ENCODE measurements at regions not wholly inside any gene's neighbourhood (a gene's known extent, or its start where the extent isn't known, plus 50 kb on each side); places are given as distances from the start of the nearest gene placed in this dataset.
A peak's percentile ranks its signal among the peaks of the same experiment; 100 is the strongest.

GRCh38 chr6:133741375-133741861 lies 147.5 kb upstream of the TCF21 start (continued):
- TF ChIP-seq ZBTB10 (tag by site-specific recombination; IDR thresholded peaks at IDR 0.05) (no peak), ZNF248 (tag by site-specific recombination; IDR thresholded peaks at IDR 0.05) (no peak), MZF1 (tag by site-specific recombination; IDR thresholded peaks at IDR 0.05; ENCODE audit: borderline replicate concordance) (peak; percentile 82), ZNF391 (tag by site-specific recombination; IDR thresholded peaks at IDR 0.05; ENCODE audit: borderline replicate concordance, low read depth) (no peak), ZBTB17 (tag by site-specific recombination; IDR thresholded peaks at IDR 0.05) (0 out of 2 replicates have a peak, but pooled peaks have one; percentile 29), AEBP2 (tag by site-specific recombination; IDR thresholded peaks at IDR 0.05; ENCODE audit: borderline replicate concordance) (no peak), EGR2 (tag by site-specific recombination; IDR thresholded peaks at IDR 0.05; ENCODE audit: low read depth) (peak; percentile 51; the same call in 1 of the 2 replicates), ZBTB44 (tag by site-specific recombination; IDR thresholded peaks at IDR 0.05) (peak; percentile 73; the same call in 1 of the 2 replicates), ZNF571 (tag by site-specific recombination; IDR thresholded peaks at IDR 0.05) (no peak), BCL6B (tag by site-specific recombination; IDR thresholded peaks at IDR 0.05) (no peak), PATZ1 (tag by site-specific recombination; IDR thresholded peaks at IDR 0.05) (peak; percentile 51; the same call in 1 of the 2 replicates), WT1 (tag by site-specific recombination; IDR thresholded peaks at IDR 0.05) (peak; percentile 99), ZSCAN18 (tag by site-specific recombination; IDR thresholded peaks at IDR 0.05) (no peak), HIC1 (tag by site-specific recombination; IDR thresholded peaks at IDR 0.05) (peak; percentile 63), ZBTB6 (tag by site-specific recombination; IDR thresholded peaks at IDR 0.05) (no peak), ZNF266 (tag by site-specific recombination; IDR thresholded peaks at IDR 0.05; ENCODE audit: low read depth) (no peak), KLF8 (tag by site-specific recombination; IDR thresholded peaks at IDR 0.05) (no peak), IKZF3 (tag by site-specific recombination; IDR thresholded peaks at IDR 0.05) (0 out of 2 replicates have a peak, but pooled peaks have one; percentile 50), ZNF548 (tag by site-specific recombination; IDR thresholded peaks at IDR 0.05) (0 out of 2 replicates have a peak, but pooled peaks have one; percentile 51), ZNF558 (tag by site-specific recombination; IDR thresholded peaks at IDR 0.05) (no peak), TRIM28 (IDR thresholded peaks at IDR 0.05; ENCODE audit: borderline replicate concordance, low read length) (peak; percentile 95), ZNF23 (tag by site-specific recombination; IDR thresholded peaks at IDR 0.05; ENCODE audit: borderline replicate concordance) (no peak), TCF7L2 (IDR thresholded peaks at IDR 0.05; ENCODE audit: borderline replicate concordance, low read depth, low read length) (peak; percentile 79; the same call in 1 of the 2 replicates), ZNF157 (tag by site-specific recombination; IDR thresholded peaks at IDR 0.05) (no peak), ZNF311 (tag by site-specific recombination; IDR thresholded peaks at IDR 0.05; ENCODE audit: borderline replicate concordance) (no peak)

Data from HEK293 (cell line).